HepG2 (cell line): ENCODE measurements at regions not wholly inside any gene's neighbourhood (a gene's known extent, or its start where the extent isn't known, plus 50 kb on each side); places are given as distances from the start of the nearest gene placed in this dataset.

Experiments used
- PCBP2 ChIP-seq: fragments of 200-400 bp; formaldehyde crosslinking; optimal IDR thresholded peaks from 2 replicates; pipeline ENCODE3; 2018; ENCODE audit warnings: low read length, low read depth; ENCODE audit not compliant: poor library complexity, severe bottlenecking
- SIN3A ChIP-seq: IDR thresholded peaks from 2 replicates; pipeline ENCODE4 v1.6.1; 2011; ENCODE audit warnings: low read depth, mild to moderate bottlenecking, control low read depth, low read length, borderline replicate concordance
- SP1 ChIP-seq, 2 experiments: fragments of 450-650 bp in 1 of 2; sonication (generic) in 1 of 2; formaldehyde crosslinking in 1 of 2; IDR thresholded peaks; 2 replicates each; pipeline versions ENCODE4 v1.4.0 to v1.6.1; 2016 to 2020; ENCODE audit warnings: missing genetic modification reagents in 1 of 2
- ZNF24 ChIP-seq: fragments of 450-650 bp; IDR thresholded peaks from 2 replicates; pipeline ENCODE4 v1.6.1; 2017; ENCODE audit warnings: antibody characterized with exemption, mild to moderate bottlenecking
- ZNF629 ChIP-seq: sonication (generic); formaldehyde crosslinking; conservative IDR thresholded peaks from 2 replicates; pipeline ENCODE4 v1.5.0; 2020; ENCODE audit warnings: missing genetic modification reagents

DNA sequence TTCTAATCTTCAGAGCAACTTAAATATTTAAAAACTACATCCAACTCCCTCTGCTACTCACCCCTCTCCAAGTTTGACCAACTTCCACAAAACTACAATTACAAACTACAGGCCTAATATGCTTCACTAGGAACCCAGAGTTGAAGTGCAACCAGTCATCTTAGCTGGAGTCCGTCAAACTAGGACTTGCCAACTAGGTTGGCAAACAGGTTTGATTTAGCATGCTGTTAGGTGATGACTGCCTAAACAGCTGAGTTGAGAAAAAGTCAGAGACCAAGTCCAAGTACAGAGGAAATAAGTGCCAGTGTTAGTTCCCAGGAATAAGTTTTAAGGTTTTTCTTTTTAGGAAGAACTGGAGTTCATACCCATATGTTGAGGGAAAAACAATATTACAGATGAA, 1109.0 kb downstream of the TUSC7 start:
- TF ChIP-seq ZNF24 = no peak
- TF ChIP-seq SIN3A = no peak
- TF ChIP-seq ZNF629 = no peak
- TF ChIP-seq PCBP2 = no peak
- no peak for TF ChIP-seq SP1 (IDR thresholded peaks at IDR 0.05)
- TF ChIP-seq SP1 (CRISPR knock-in tag; IDR thresholded peaks at IDR 0.05) = no peak
